HepG2 (cell line): ENCODE measurements at regions not wholly inside any gene's neighbourhood (a gene's known extent, or its start where the extent isn't known, plus 50 kb on each side); places are given as distances from the start of the nearest gene placed in this dataset.

ENCODE experiments used
- ATAC-seq: fragments of 200-7000 bp; cut with Tn5 transposase; 3 replicates; pipeline ENCODE4 v1.9.1; 2020; ENCODE audit warnings: mild to moderate bottlenecking, moderate library complexity
- BruUV-seq: library from RNA; stranded (reverse); fragments of 400-500 nt; replicated peaks from 2 replicates; lab custom pipeline; 2021; lab: Mats Ljungman, UMichigan
- CTCF ChIA-PET: fragments of 300-600 bp; formaldehyde crosslinking; extraction: SDS; loops from one replicate; lab custom pipeline; 2021; ENCODE audit warnings: low total read pairs, inconsistent platforms, low intra/inter-chr PET ratio; lab: Yijun Ruan, JAX
- POLR2A ChIA-PET: fragments of 350-600 bp; sonication (Branson Sonifier 250); formaldehyde crosslinking; loops from one replicate; lab custom pipeline; 2020; ENCODE audit warnings: antibody characterized with exemption, inconsistent platforms; lab: Yijun Ruan, JAX
- DNase-seq: peaks from one replicate; pipeline ENCODE4 v3.0.0-alpha.2; 2015; ENCODE audit warnings: low spot score
- FAIRE-seq: peaks from 3 replicates; lab custom pipeline; 2011; peaks lifted over from hg19 to GRCh38; lab: Jason Lieb, UNC
- H2AFZ ChIP-seq: one replicate; pipeline ENCODE4 v1.6.1; 2011; ENCODE audit warnings: low read length, inconsistent platforms
- H3K27ac ChIP-seq: fragments of 300-600 bp; 3 replicates; pipeline ENCODE4 v1.8.0; 2011; ENCODE audit warnings: mixed run types, mild to moderate bottlenecking, mixed read lengths, low read length, inconsistent platforms; ENCODE audit not compliant: insufficient read depth; ENCODE audit errors: extremely low read length
- H3K27me3 ChIP-seq, 2 experiments: fragments of 200-600 bp in 1 of 2; 2 replicates in 1 of 2; 3 replicates in 1 of 2; pipeline versions ENCODE4 v1.6.0 to v1.8.0; 2011; ENCODE audit warnings: low read length in 2 of 2, mild to moderate bottlenecking in 2 of 2, moderate library complexity in 2 of 2, inconsistent platforms in 1 of 2; ENCODE audit not compliant: insufficient read depth in 2 of 2, control insufficient read depth in 1 of 2
- H3K36me3 ChIP-seq, 2 experiments: fragments of 200-600 bp in 1 of 2; replicated peaks in 1 of 2; 2 replicates in 1 of 2; 3 replicates in 1 of 2; pipeline versions ENCODE4 v1.5.1 to v1.8.0; 2011; ENCODE audit warnings: low read length in 2 of 2, inconsistent platforms in 1 of 2; ENCODE audit not compliant: insufficient read depth in 2 of 2, control insufficient read depth in 1 of 2
- H3K4me1 ChIP-seq: 2 replicates; pipeline ENCODE4 v1.5.1; 2012; ENCODE audit warnings: low read length, inconsistent platforms; ENCODE audit not compliant: insufficient read depth
- H3K4me2 ChIP-seq: 2 replicates; pipeline ENCODE4 v1.6.0; 2011; ENCODE audit warnings: low read depth, low read length, inconsistent platforms
- H3K4me3 ChIP-seq, 3 experiments: fragments of 200-600 bp in 1 of 3; sonication (generic), shearing (Covaris generic) in 1 of 3; replicated peaks in 1 of 3; 2 replicates each; pipeline ENCODE4 v1.5.1; 2011 to 2016; ENCODE audit warnings: low read length in 3 of 3, inconsistent platforms in 2 of 3, low read depth in 2 of 3, mild to moderate bottlenecking in 2 of 3, control low read depth in 1 of 3, mixed read lengths in 1 of 3; ENCODE audit not compliant: insufficient read depth in 1 of 3
- H3K79me2 ChIP-seq: one replicate; pipeline ENCODE4 v1.6.1; 2011; ENCODE audit warnings: low read length, inconsistent platforms; ENCODE audit not compliant: insufficient read depth
- H3K9ac ChIP-seq: 2 replicates; pipeline ENCODE4 v1.6.0; 2011; ENCODE audit warnings: mild to moderate bottlenecking, low read depth, low read length, inconsistent platforms; ENCODE audit not compliant: insufficient read depth
- H3K9me3 ChIP-seq: 2 replicates; pipeline ENCODE4 v1.5.1; 2012; ENCODE audit warnings: mild to moderate bottlenecking, low read length
- H4K20me1 ChIP-seq: 2 replicates; pipeline ENCODE4 v1.6.0; 2011; ENCODE audit warnings: inconsistent platforms, mild to moderate bottlenecking, low read length, moderate library complexity; ENCODE audit not compliant: insufficient read depth
- CCAR2 ChIP-seq: fragments of 200-400 bp; formaldehyde crosslinking; optimal IDR thresholded peaks from 2 replicates; pipeline ENCODE3; 2018; ENCODE audit warnings: low read depth, mild to moderate bottlenecking, low read length, moderate library complexity
- SSRP1 ChIP-seq: IDR thresholded peaks from 2 replicates; pipeline ENCODE4 v1.6.1; 2016; ENCODE audit warnings: control low read depth
- ZKSCAN1 ChIP-seq: fragments of 150-350 bp; IDR thresholded peaks from 2 replicates; pipeline ENCODE4 v1.6.1; 2014; ENCODE audit warnings: low read length
- ZNF12 ChIP-seq: sonication (generic); formaldehyde crosslinking; IDR thresholded peaks from 2 replicates; pipeline ENCODE4 v1.5.0; 2020; ENCODE audit warnings: missing genetic modification reagents
- ZNF292 ChIP-seq: sonication (generic); formaldehyde crosslinking; IDR thresholded peaks from 2 replicates; pipeline ENCODE4 v1.8.1; 2022; ENCODE audit warnings: mild to moderate bottlenecking, low read depth, missing genetic modification reagents, borderline replicate concordance
- ZNF800 ChIP-seq: sonication (generic); formaldehyde crosslinking; IDR thresholded peaks from 2 replicates; pipeline ENCODE4 v1.4.0; 2020; ENCODE audit warnings: missing genetic modification reagents
- WGBS: methylation state at CpG from one replicate; pipeline ENCODE4 v1.1.6; 2017; ENCODE audit warnings: low lambda C conversion rate; 5-methylcytosine and 5-hydroxymethylcytosine counted together
- in situ Hi-C: cut with HindIII; loops from 2 replicates; pipeline ENCODE4 v1.10.0; 2017; ENCODE audit warnings: low pct_unique_long_range_greater_than_20kb; ENCODE audit not compliant: extremely low pct_ligation_motif_present
- intact Hi-C: fragments of 100-400 bp; cut with micrococcal nuclease; formaldehyde crosslinking; loops from one replicate; pipeline ENCODE4 v1.10.0; 2022; ENCODE audit not compliant: unreplicated experiment
- TF ChIP-seq, protein P1 (sequence below): sonication (generic); formaldehyde crosslinking; IDR thresholded peaks from 2 replicates; pipeline ENCODE4 v1.5.0; 2020; ENCODE audit warnings: mild to moderate bottlenecking, missing genetic modification reagents

DNA sequence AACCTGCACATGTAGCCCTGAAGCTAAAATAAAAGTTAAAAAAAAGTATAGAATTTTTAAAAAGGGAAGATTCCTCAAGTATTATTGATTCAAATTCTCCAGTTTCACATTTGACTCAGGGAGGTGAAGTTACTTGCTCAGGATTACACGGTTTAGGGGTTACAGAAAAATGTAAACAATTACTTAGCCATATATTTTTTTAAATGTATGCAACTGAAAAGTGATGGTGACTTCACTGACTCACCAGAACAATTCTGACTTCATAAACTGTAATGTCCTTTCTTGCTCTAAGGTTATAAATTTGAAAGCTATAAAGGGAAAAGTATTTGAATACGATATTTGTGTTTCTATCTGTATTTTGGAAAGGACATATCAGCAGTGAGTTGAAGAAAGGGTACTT lies 371.2 kb downstream of the SPRY1 start (continued):
- TF ChIP-seq, protein P1, sequence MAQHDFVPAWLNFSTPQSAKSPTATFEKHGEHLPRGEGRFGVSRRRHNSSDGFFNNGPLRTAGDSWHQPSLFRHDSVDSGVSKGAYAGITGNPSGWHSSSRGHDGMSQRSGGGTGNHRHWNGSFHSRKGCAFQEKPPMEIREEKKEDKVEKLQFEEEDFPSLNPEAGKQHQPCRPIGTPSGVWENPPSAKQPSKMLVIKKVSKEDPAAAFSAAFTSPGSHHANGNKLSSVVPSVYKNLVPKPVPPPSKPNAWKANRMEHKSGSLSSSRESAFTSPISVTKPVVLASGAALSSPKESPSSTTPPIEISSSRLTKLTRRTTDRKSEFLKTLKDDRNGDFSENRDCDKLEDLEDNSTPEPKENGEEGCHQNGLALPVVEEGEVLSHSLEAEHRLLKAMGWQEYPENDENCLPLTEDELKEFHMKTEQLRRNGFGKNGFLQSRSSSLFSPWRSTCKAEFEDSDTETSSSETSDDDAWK (CRISPR knock-in tag) = no peak
- no peak for TF ChIP-seq SSRP1 (CRISPR knock-in tag)
- no peak for TF ChIP-seq ZNF800

GRCh38 chr4:123770884-123771283 lies 374.3 kb downstream of the SPRY1 start:
- ATAC-seq = no peak

More at GRCh38 chr4:123770884-123771283, 374.3 kb downstream of the SPRY1 start:
- no peak for FAIRE-seq
- H3K4me2 ChIP-seq = no peak overlapping the region
- H3K9me3 ChIP-seq = no peaks in the 10 kb centered on the region
- no peak overlapping the region for H2AFZ ChIP-seq
- intact Hi-C loops (loop anchor here (10.0 kb wide), 1 partner anchor 666 kb away; no protein-coding TSS in a partner anchor), in situ Hi-C loops (loop anchor here (5.0 to 25.0 kb wide), 3 partner anchors 221 to 491 kb away; no protein-coding TSS in a partner anchor)
- no peak overlapping the region for H3K27ac ChIP-seq
- ChIA-PET CTCF (no interaction called here), POLR2A (no interaction called here)
- no peaks in the 10 kb centered on the region for H3K27me3 ChIP-seq
- no TSS peak for BruUV-seq
- no peaks in the 10 kb centered on the region for H3K4me1 ChIP-seq
- no peak overlapping the region for H3K4me3 ChIP-seq
- H4K20me1 ChIP-seq = no peaks in the 10 kb centered on the region
- no peak for DNase-seq
- no peaks in the 10 kb centered on the region for H3K36me3 ChIP-seq
- TF ChIP-seq ZNF12 (CRISPR knock-in tag) = no peak
- TF ChIP-seq ZKSCAN1 = no peak
- TF ChIP-seq CCAR2 = no peak
- no peak for TF ChIP-seq ZNF292 (CRISPR knock-in tag)
- no peak overlapping the region for H3K9ac ChIP-seq
- WGBS = 81% methylated on average over 3 of the region's 3 CpGs
- no peaks in the 10 kb centered on the region for H3K79me2 ChIP-seq
